IMR-90 (cell line): ENCODE measurements at regions not wholly inside any gene's neighbourhood (a gene's known extent, or its start where the extent isn't known, plus 50 kb on each side); places are given as distances from the start of the nearest gene placed in this dataset.

Experiments used
- ATAC-seq: fragments of 200-7000 bp; cut with Tn5 transposase; 2 replicates; pipeline ENCODE4 v1.9.1; 2020; ENCODE audit warnings: low read depth, mild to moderate bottlenecking, moderate library complexity
- BruUV-seq: library from RNA; stranded (reverse); fragments of 400-500 nt; replicated peaks from 2 replicates; lab custom pipeline; 2021; lab: Mats Ljungman, UMichigan
- CTCF ChIA-PET: fragments of 300-600 bp; formaldehyde crosslinking; extraction: SDS; loops from one replicate; lab custom pipeline; 2021; ENCODE audit warnings: antibody characterized with exemption; lab: Yijun Ruan, JAX
- POLR2A ChIA-PET: fragments of 300-600 bp; sonication (Branson Sonifier 250); formaldehyde crosslinking; loops from one replicate; lab custom pipeline; 2022; ENCODE audit warnings: antibody characterized with exemption; ENCODE audit not compliant: unreplicated experiment; lab: Charles Lee
- DNase-seq: peaks from one replicate; pipeline ENCODE4 v3.0.0; 2013
- H2AFZ ChIP-seq: replicated peaks from 2 replicates; pipeline ENCODE3; 2013; ENCODE audit warnings: low read length, mild to moderate bottlenecking; ENCODE audit not compliant: poor library complexity
- H2AK5ac ChIP-seq: 2 replicates; pipeline ENCODE4 v1.6.1; 2013; ENCODE audit warnings: low read depth, low read length, inconsistent platforms
- H2AK9ac ChIP-seq: replicated peaks from 2 replicates; pipeline ENCODE3; 2013; ENCODE audit warnings: mild to moderate bottlenecking, low read depth, low read length, moderate library complexity; ENCODE audit not compliant: poor library complexity
- H2BK120ac ChIP-seq: 2 replicates; pipeline ENCODE4 v1.6.1; 2013; ENCODE audit warnings: low read depth, low read length, inconsistent platforms
- H2BK15ac ChIP-seq: 3 replicates; pipeline ENCODE4 v1.6.1; 2013; ENCODE audit warnings: low read depth, low read length, inconsistent platforms
- H2BK20ac ChIP-seq: 2 replicates; pipeline ENCODE4 v1.6.1; 2013; ENCODE audit warnings: low read depth, mild to moderate bottlenecking, inconsistent platforms, low read length, moderate library complexity
- H2BK5ac ChIP-seq: 2 replicates; pipeline ENCODE4 v1.6.1; 2013; ENCODE audit warnings: mild to moderate bottlenecking, low read depth, low read length, inconsistent platforms; ENCODE audit not compliant: poor library complexity, severe bottlenecking
- H3K14ac ChIP-seq: replicated peaks from 2 replicates; pipeline ENCODE4 v1.6.1; 2013; ENCODE audit warnings: low read depth, low read length, inconsistent platforms
- H3K18ac ChIP-seq: 2 replicates; pipeline ENCODE4 v1.6.1; 2013; ENCODE audit warnings: low read depth, low read length, control low read depth
- H3K23ac ChIP-seq: 2 replicates; pipeline ENCODE4 v1.6.1; 2013; ENCODE audit warnings: low read depth, low read length, inconsistent platforms
- H3K27ac ChIP-seq: 2 replicates; pipeline ENCODE4 v1.5.1; 2013; ENCODE audit warnings: mild to moderate bottlenecking, control low read depth, low read length; ENCODE audit not compliant: insufficient read depth
- H3K27me3 ChIP-seq: 2 replicates; pipeline ENCODE4 v1.6.1; 2013; ENCODE audit warnings: low read length; ENCODE audit not compliant: control insufficient read depth, insufficient read depth
- H3K36me3 ChIP-seq: 2 replicates; pipeline ENCODE4 v1.6.1; 2013; ENCODE audit warnings: low read length, mixed read lengths; ENCODE audit not compliant: control insufficient read depth, insufficient read depth
- H3K4ac ChIP-seq: 2 replicates; pipeline ENCODE4 v1.6.1; 2013; ENCODE audit warnings: low read depth, low read length, inconsistent platforms
- H3K4me1 ChIP-seq: 2 replicates; pipeline ENCODE4 v1.6.1; 2013; ENCODE audit warnings: low read length, mixed read lengths; ENCODE audit not compliant: control insufficient read depth, insufficient read depth
- H3K4me2 ChIP-seq: 2 replicates; pipeline ENCODE4 v1.6.1; 2013; ENCODE audit warnings: low read depth, mild to moderate bottlenecking, control low read depth, low read length, moderate library complexity
- H3K4me3 ChIP-seq: 2 replicates; pipeline ENCODE4 v1.5.1; 2013; ENCODE audit warnings: low read depth, mild to moderate bottlenecking, control low read depth, low read length, moderate library complexity; ENCODE audit not compliant: insufficient read depth
- H3K56ac ChIP-seq: 2 replicates; pipeline ENCODE4 v1.6.1; 2013; ENCODE audit warnings: low read length, inconsistent platforms; ENCODE audit not compliant: insufficient read depth; ENCODE audit errors: extremely low read depth
- H3K79me1 ChIP-seq, 2 experiments: 2 replicates each; pipeline ENCODE4 v1.6.1; 2013; ENCODE audit warnings: low read length in 2 of 2, inconsistent platforms in 1 of 2, low read depth in 1 of 2
- H3K9ac ChIP-seq: 2 replicates; pipeline ENCODE4 v1.6.1; 2013; ENCODE audit warnings: low read depth, low read length, control low read depth
- H3K9me1 ChIP-seq: 2 replicates; pipeline ENCODE4 v1.6.1; 2013; ENCODE audit warnings: low read length, inconsistent platforms; ENCODE audit not compliant: insufficient read depth
- H3K9me3 ChIP-seq: 2 replicates; pipeline ENCODE4 v1.6.1; 2013; ENCODE audit warnings: low read length; ENCODE audit not compliant: control insufficient read depth, insufficient read depth
- H4K20me1 ChIP-seq: 2 replicates; pipeline ENCODE4 v1.6.1; 2013; ENCODE audit warnings: low read length, inconsistent platforms; ENCODE audit not compliant: insufficient read depth
- H4K5ac ChIP-seq: 2 replicates; pipeline ENCODE4 v1.6.1; 2013; ENCODE audit warnings: mild to moderate bottlenecking, low read depth, low read length, control low read depth
- H4K8ac ChIP-seq, 2 experiments: 2 replicates each; pipeline ENCODE4 v1.6.1; 2013; ENCODE audit warnings: low read depth in 2 of 2, low read length in 2 of 2, control low read depth in 1 of 2, inconsistent platforms in 1 of 2
- H4K91ac ChIP-seq: 2 replicates; pipeline ENCODE4 v1.6.1; 2013; ENCODE audit warnings: low read depth, low read length, inconsistent platforms; ENCODE audit not compliant: insufficient read depth
- BHLHE40 ChIP-seq: fragments of 150-350 bp; IDR thresholded peaks from 2 replicates; pipeline ENCODE4 v1.6.1; 2016; ENCODE audit warnings: mild to moderate bottlenecking, low read depth, low read length
- CEBPB ChIP-seq: IDR thresholded peaks from 2 replicates; pipeline ENCODE4 v1.6.1; 2012; ENCODE audit warnings: low read depth, low read length, improper control_type of control experiment
- CHD1 ChIP-seq: IDR thresholded peaks from 2 replicates; pipeline ENCODE4 v1.6.1; 2012; ENCODE audit warnings: low read depth, low read length, improper control_type of control experiment
- CTCF ChIP-seq: conservative IDR thresholded peaks from 2 replicates; pipeline ENCODE4 v1.5.1; 2012; ENCODE audit warnings: mild to moderate bottlenecking, low read depth, low read length, improper control_type of control experiment
- ELK1 ChIP-seq: fragments of 150-350 bp; IDR thresholded peaks from 2 replicates; pipeline ENCODE4 v1.6.1; 2016; ENCODE audit warnings: low read depth, mild to moderate bottlenecking, low read length, moderate library complexity, borderline replicate concordance
- FOS ChIP-seq: fragments of 150-350 bp; IDR thresholded peaks from 2 replicates; pipeline ENCODE4 v1.6.1; 2016; ENCODE audit warnings: low read depth, low read length
- MAFK ChIP-seq: IDR thresholded peaks from 2 replicates; pipeline ENCODE4 v1.6.1; 2012; ENCODE audit warnings: low read depth, low read length, improper control_type of control experiment
- MAZ ChIP-seq: IDR thresholded peaks from 2 replicates; pipeline ENCODE4 v1.6.1; 2012; ENCODE audit warnings: low read depth, mild to moderate bottlenecking, low read length, improper control_type of control experiment, moderate library complexity, borderline replicate concordance
- MXI1 ChIP-seq: IDR thresholded peaks from 2 replicates; pipeline ENCODE4 v1.6.1; 2012; ENCODE audit warnings: low read depth, mild to moderate bottlenecking, low read length, moderate library complexity, borderline replicate concordance
- NFE2L2 ChIP-seq: fragments of 150-350 bp; IDR thresholded peaks from 2 replicates; pipeline ENCODE4 v1.6.1; 2016; ENCODE audit warnings: low read depth, mild to moderate bottlenecking, low read length
- POLR2A ChIP-seq: IDR thresholded peaks from 2 replicates; pipeline ENCODE4 v1.6.1; 2012; ENCODE audit warnings: mild to moderate bottlenecking, low read depth, low read length
- RAD21 ChIP-seq: IDR thresholded peaks from 2 replicates; pipeline ENCODE4 v1.6.1; 2012; ENCODE audit warnings: low read length, improper control_type of control experiment
- RCOR1 ChIP-seq: IDR thresholded peaks from 2 replicates; pipeline ENCODE4 v1.6.1; 2012; ENCODE audit warnings: mild to moderate bottlenecking, low read length, improper control_type of control experiment; ENCODE audit not compliant: insufficient replicate concordance
- RFX5 ChIP-seq: IDR thresholded peaks from 2 replicates; pipeline ENCODE4 v1.8.0; 2012; ENCODE audit warnings: low read depth, mild to moderate bottlenecking, low read length, moderate library complexity
- SMC3 ChIP-seq: fragments of 150-350 bp; IDR thresholded peaks from 2 replicates; pipeline ENCODE4 v1.6.1; 2016; ENCODE audit warnings: low read depth, mild to moderate bottlenecking, antibody characterized with exemption, low read length, moderate library complexity
- USF2 ChIP-seq: fragments of 150-350 bp; IDR thresholded peaks from 2 replicates; pipeline ENCODE4 v1.6.1; 2017; ENCODE audit warnings: mild to moderate bottlenecking, antibody characterized with exemption, low read length, low read depth
- WGBS, 2 experiments: methylation state at CpG; one replicate each; pipeline versions ENCODE4 v1.1.5 to v1.1.7; 2013; ENCODE audit warnings: missing lambda C conversion rate in 2 of 2; ENCODE audit not compliant: insufficient read length in 1 of 2; ENCODE audit errors: extremely low coverage in 2 of 2; 5-methylcytosine and 5-hydroxymethylcytosine counted together
- dilution Hi-C: fragments of 300-500 bp; cut with HindIII; formaldehyde crosslinking; loops from one replicate; pipeline ENCODE4 v1.14.3; 2018; ENCODE audit warnings: low sequenced_read_pairs; ENCODE audit not compliant: unreplicated experiment
- in situ Hi-C: fragments of 300-500 bp; cut with MboI; formaldehyde crosslinking; loops from 3 replicates; pipeline ENCODE4 v1.14.3; 2019; ENCODE audit warnings: low sequenced_read_pairs, inconsistent platforms, mixed read lengths
- intact Hi-C: fragments of 100-400 bp; cut with micrococcal nuclease; formaldehyde crosslinking; loops from 2 replicates; pipeline ENCODE4 v1.10.0; 2022

GRCh38 chr12:92338102-92338501 lies 192.5 kb upstream of the BTG1 start:
- in situ Hi-C loops (no loop called here), dilution Hi-C loops (no loop called here), intact Hi-C loops (no loop called here)
- Histone ChIP-seq H3K9ac (no peak overlapping the region), H2BK20ac (no peak overlapping the region), H2AFZ (no peak overlapping the region), H3K9me3 (no peaks in the 10 kb centered on the region), H2BK15ac (no peak overlapping the region), H2AK9ac (no peak overlapping the region), H4K91ac (no peak overlapping the region), H3K79me1 (no peaks in the 10 kb centered on the region), H3K18ac (no peak overlapping the region), H3K4me2 (no peak overlapping the region), H3K4ac (no peak overlapping the region), H2BK120ac (no peak overlapping the region), H4K20me1 (no peaks in the 10 kb centered on the region), H4K8ac (no peak overlapping the region), H3K36me3 (no peaks in the 10 kb centered on the region), H3K56ac (no peak overlapping the region), H3K27ac (no peak overlapping the region), H3K4me1 (no peaks in the 10 kb centered on the region), H4K5ac (no peak overlapping the region), H3K23ac (no peak overlapping the region), H3K9me1 (no peaks in the 10 kb centered on the region), H3K4me3 (no peak overlapping the region), H2BK5ac (no peak overlapping the region), H2AK5ac (no peak overlapping the region), H3K14ac (no peak overlapping the region), H3K27me3 (peaks cover 2% of the 10 kb centered on the region; the same call in 1 of the 2 replicates)
- TF ChIP-seq ELK1 (no peak), MAFK (no peak), MAZ (no peak), RFX5 (no peak), POLR2A (no peak), CHD1 (no peak), RAD21 (no peak), NFE2L2 (no peak), CTCF (no peak), BHLHE40 (no peak), MXI1 (no peak), CEBPB (no peak), RCOR1 (no peak), SMC3 (no peak), USF2 (no peak), FOS (no peak)
- WGBS, 2 experiments: no CpG with 5 or more reads among the region's 2 CpGs
- ChIA-PET CTCF (no interaction called here), POLR2A (no interaction called here)
- BruUV-seq: no TSS peak
- no peak for DNase-seq
- ATAC-seq: no peak
